IPS-18a (cell line): ENCODE measurements at regions not wholly inside any gene's neighbourhood (a gene's known extent, or its start where the extent isn't known, plus 50 kb on each side); places are given as distances from the start of the nearest gene placed in this dataset.
"Not testable (repeated sequence)": the region's sequence is repeated elsewhere in the genome, so short reads cannot be mapped to it uniquely, and the experiment has no call there.

ENCODE experiments used
- H3K27ac ChIP-seq: one replicate; pipeline ENCODE4 v1.5.1; 2013; ENCODE audit warnings: low read length
- H3K27me3 ChIP-seq: one replicate; pipeline ENCODE4 v1.6.1; 2013; ENCODE audit warnings: mild to moderate bottlenecking, low read length; ENCODE audit not compliant: control insufficient read depth, insufficient read depth
- H3K36me3 ChIP-seq: one replicate; pipeline ENCODE4 v1.6.1; 2013; ENCODE audit warnings: low read depth, low read length; ENCODE audit not compliant: control insufficient read depth
- H3K4me1 ChIP-seq: one replicate; pipeline ENCODE4 v1.6.1; 2013; ENCODE audit warnings: low read depth, low read length; ENCODE audit not compliant: control insufficient read depth
- H3K4me3 ChIP-seq: one replicate; pipeline ENCODE4 v1.5.1; 2013; ENCODE audit warnings: low read length
- H3K9ac ChIP-seq: one replicate; pipeline ENCODE4 v1.6.1; 2013; ENCODE audit warnings: mild to moderate bottlenecking, low read length, moderate library complexity
- H3K9me3 ChIP-seq: one replicate; pipeline ENCODE4 v1.6.1; 2013; ENCODE audit warnings: low read depth, low read length; ENCODE audit not compliant: control insufficient read depth

- H3K27ac ChIP-seq, result no peak overlapping the region
- no peak overlapping the region for H3K4me3 ChIP-seq
- no peaks in the 10 kb centered on the region for H3K4me1 ChIP-seq
- no peaks in the 10 kb centered on the region for H3K36me3 ChIP-seq
- H3K9ac ChIP-seq, result no peak overlapping the region
- no peaks in the 10 kb centered on the region for H3K27me3 ChIP-seq
- no peaks in the 10 kb centered on the region for H3K9me3 ChIP-seq
These were observed 67.9 kb downstream of the TBX3 start for GRCh38 chr12:114616081-114616480.

DNA sequence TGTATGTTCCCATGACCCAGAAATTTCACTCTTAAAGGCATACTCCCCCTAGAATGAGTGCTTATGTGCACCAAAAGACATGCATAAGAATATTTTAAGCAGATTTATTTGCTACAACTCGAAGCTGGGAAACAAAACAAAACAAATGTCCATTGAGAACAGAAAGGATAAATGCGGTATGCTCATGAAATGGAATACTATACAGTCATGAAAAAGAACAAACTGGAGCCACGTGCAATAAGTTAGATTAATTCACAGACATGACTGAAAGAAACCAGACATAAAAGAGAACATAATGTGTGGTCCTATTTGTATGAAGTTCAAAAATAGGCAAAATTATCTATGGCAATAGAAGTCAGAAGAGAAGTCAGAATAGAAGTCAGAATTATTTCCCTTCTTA, 69.9 kb downstream of the TBX3 start:
- no peaks in the 10 kb centered on the region for H3K27me3 ChIP-seq
- H3K9me3 ChIP-seq, result no peaks in the 10 kb centered on the region
- H3K27ac ChIP-seq, result no peak overlapping the region
- no peaks in the 10 kb centered on the region for H3K36me3 ChIP-seq
- H3K4me3 ChIP-seq, result no peak overlapping the region
- no peaks in the 10 kb centered on the region for H3K4me1 ChIP-seq
- H3K9ac ChIP-seq, result no peak overlapping the region

- Histone ChIP-seq H3K9ac (no peak overlapping the region), H3K27ac (no peak overlapping the region), H3K27me3 (no peaks in the 10 kb centered on the region), H3K9me3 (no peaks in the 10 kb centered on the region), H3K4me3 (no peak overlapping the region), H3K36me3 (no peaks in the 10 kb centered on the region), H3K4me1 (no peaks in the 10 kb centered on the region)
These were observed 71.9 kb downstream of the TBX3 start for GRCh38 chr12:114612062-114612461.

- no peak overlapping the region for H3K9ac ChIP-seq
- H3K4me1 ChIP-seq, result no peaks in the 10 kb centered on the region
- H3K4me3 ChIP-seq, result no peak overlapping the region
- H3K36me3 ChIP-seq, result no peaks in the 10 kb centered on the region
- H3K9me3 ChIP-seq, result no peaks in the 10 kb centered on the region
- H3K27ac ChIP-seq, result no peak overlapping the region
- no peaks in the 10 kb centered on the region for H3K27me3 ChIP-seq
These were observed 72.6 kb downstream of the TBX3 start for GRCh38 chr12:114611145-114612018.

GRCh38 chr12:114608509-114608908, 75.5 kb downstream of the TBX3 start:
- no peaks in the 10 kb centered on the region for H3K36me3 ChIP-seq
- H3K27me3 ChIP-seq, result no peaks in the 10 kb centered on the region
- H3K9ac ChIP-seq, result no peak overlapping the region
- no peaks in the 10 kb centered on the region for H3K9me3 ChIP-seq
- no peaks in the 10 kb centered on the region for H3K4me1 ChIP-seq
- no peak overlapping the region for H3K27ac ChIP-seq
- no peak overlapping the region for H3K4me3 ChIP-seq

DNA sequence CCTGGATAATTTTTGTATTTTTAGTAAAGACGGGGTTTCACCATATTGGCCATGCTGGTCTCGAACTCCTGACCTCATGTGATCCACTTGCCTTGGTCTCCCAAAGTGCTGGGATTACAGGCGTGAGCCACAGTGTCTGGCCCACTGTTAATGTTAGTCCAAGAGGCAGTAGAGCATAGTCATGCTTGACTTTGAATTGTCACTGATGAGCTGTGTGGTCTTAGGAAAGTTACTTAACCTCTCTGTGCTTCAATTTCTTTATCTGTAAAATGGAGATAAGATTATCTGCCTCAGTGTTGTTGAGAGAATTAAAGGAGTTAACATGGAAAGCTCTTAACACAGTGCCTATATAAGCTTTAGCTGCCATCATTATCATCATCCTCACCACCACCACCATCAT, 78.1 kb downstream of the TBX3 start:
- no peaks in the 10 kb centered on the region for H3K27me3 ChIP-seq
- H3K36me3 ChIP-seq, result no peaks in the 10 kb centered on the region
- H3K4me1 ChIP-seq, result no peaks in the 10 kb centered on the region
- H3K27ac ChIP-seq, result no peak overlapping the region
- no peak overlapping the region for H3K9ac ChIP-seq
- no peak overlapping the region for H3K4me3 ChIP-seq
- H3K9me3 ChIP-seq, result no peaks in the 10 kb centered on the region

DNA sequence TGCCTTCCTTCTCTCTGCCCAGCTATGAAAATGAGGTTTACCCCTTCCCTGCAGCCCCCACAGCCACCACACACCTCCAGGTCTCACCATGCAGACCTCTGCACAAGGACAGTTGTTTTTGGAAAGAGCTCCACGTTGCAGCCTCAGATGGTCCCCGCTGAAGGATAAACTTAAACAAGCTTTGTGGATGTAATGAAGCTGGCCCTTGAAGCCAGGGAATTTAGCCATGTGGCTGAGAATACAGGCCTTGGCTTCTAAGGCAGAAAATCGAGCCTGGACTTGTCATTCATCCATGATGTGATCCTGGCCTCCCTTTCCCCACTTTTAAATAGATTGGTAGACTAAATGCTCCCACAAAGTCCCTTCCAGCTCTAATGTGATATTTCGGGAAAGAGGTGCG, 79.4 kb downstream of the TBX3 start:
- no peaks in the 10 kb centered on the region for H3K4me1 ChIP-seq
- no peaks in the 10 kb centered on the region for H3K36me3 ChIP-seq
- no peak overlapping the region for H3K27ac ChIP-seq
- no peaks in the 10 kb centered on the region for H3K27me3 ChIP-seq
- H3K9ac ChIP-seq, result no peak overlapping the region
- no peak overlapping the region for H3K4me3 ChIP-seq
- no peaks in the 10 kb centered on the region for H3K9me3 ChIP-seq

GRCh38 chr12:114600584-114600983, 83.4 kb downstream of the TBX3 start:
- H3K4me3 ChIP-seq, H3K9ac ChIP-seq, H3K4me1 ChIP-seq, H3K36me3 ChIP-seq, H3K27me3 ChIP-seq, H3K9me3 ChIP-seq, H3K27ac ChIP-seq: not testable (repeated sequence)

DNA sequence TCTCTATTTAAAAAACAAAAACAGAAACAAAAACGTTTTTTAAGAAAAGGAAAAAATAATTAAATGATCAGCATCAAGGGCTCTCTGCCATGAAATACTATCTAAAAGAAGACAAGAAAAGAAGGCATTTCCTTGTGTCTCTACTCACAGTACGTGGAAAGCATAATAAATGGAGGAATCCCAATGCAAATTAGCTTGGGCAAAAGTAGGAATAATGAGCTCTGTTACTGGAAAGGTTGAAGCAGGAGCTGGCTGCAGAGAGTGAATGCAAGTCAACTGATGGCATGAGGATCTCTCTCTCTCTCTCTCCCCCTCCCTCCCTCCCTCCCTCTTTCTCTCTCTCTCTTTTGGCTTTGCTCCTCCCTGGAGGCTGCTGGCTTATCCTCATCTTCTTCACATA, 85.9 kb downstream of the TBX3 start:
- Histone ChIP-seq H3K9ac (no peak overlapping the region), H3K9me3 (no peaks in the 10 kb centered on the region)

DNA sequence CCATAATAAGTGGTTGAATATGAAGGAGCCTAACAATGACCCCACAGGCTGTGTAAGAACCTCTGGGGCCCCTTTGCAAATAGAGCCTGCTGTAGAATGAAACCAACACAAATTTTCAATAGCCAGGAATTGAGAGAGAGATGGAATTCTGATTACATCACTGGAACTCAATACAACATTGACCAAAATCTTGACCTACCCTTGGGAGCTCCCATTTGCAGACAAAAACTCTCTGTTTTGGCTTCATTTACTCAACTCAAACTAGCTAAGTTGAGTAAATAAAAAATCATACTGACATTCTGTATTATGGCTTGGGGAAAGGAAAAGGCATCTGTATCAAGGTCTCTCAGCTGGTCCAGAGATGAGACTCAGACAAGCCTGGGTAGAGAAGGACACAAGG, 91.0 kb downstream of the TBX3 start:
- Histone ChIP-seq H3K4me3 (no peak overlapping the region), H3K9ac (no peak overlapping the region), H3K9me3 (peaks cover 16% of the 10 kb centered on the region), H3K36me3 (no peaks in the 10 kb centered on the region), H3K27me3 (no peaks in the 10 kb centered on the region), H3K27ac (no peak overlapping the region), H3K4me1 (no peaks in the 10 kb centered on the region)

More for the DNA sequence above, 85.9 kb downstream of the TBX3 start:
- Histone ChIP-seq H3K4me1 (no peaks in the 10 kb centered on the region), H3K27ac (no peak overlapping the region), H3K36me3 (no peaks in the 10 kb centered on the region), H3K27me3 (no peaks in the 10 kb centered on the region), H3K4me3 (no peak overlapping the region)

GRCh38 chr12:114588061-114588460, 95.9 kb downstream of the TBX3 start:
- no peaks in the 10 kb centered on the region for H3K4me1 ChIP-seq
- no peak overlapping the region for H3K9ac ChIP-seq
- H3K27me3 ChIP-seq, result no peaks in the 10 kb centered on the region
- no peak overlapping the region for H3K4me3 ChIP-seq
- no peaks in the 10 kb centered on the region for H3K36me3 ChIP-seq
- peaks cover 15% of the 10 kb centered on the region for H3K9me3 ChIP-seq
- H3K27ac ChIP-seq, result no peak overlapping the region

DNA sequence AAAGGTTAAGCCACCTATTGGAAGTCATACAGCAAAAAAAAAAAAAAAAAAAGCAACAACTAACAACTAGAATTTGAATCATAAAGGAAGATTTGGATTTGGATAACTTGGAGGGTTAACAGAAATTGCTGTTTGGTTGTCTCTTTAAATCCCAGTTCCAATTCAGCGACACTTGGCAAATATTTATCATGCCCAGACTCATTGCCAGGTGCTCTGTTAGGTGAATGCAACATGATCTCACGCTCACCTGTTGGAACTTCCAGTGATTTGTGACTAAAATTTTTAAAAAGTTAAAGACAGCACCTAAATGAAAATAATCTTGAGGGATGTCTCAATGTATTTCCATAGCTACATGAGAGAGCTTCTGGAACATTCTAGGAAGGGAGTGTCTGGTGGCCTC, 103.7 kb downstream of the TBX3 start:
- Histone ChIP-seq H3K27ac (no peak overlapping the region), H3K36me3 (no peaks in the 10 kb centered on the region), H3K27me3 (no peaks in the 10 kb centered on the region)

More for the DNA sequence above, 103.7 kb downstream of the TBX3 start:
- H3K9me3 ChIP-seq, result no peaks in the 10 kb centered on the region
- no peak overlapping the region for H3K4me3 ChIP-seq
- no peak overlapping the region for H3K9ac ChIP-seq
- no peaks in the 10 kb centered on the region for H3K4me1 ChIP-seq
